Large intestine (tissue), 3 donors: ENCODE measurements at regions not wholly inside any gene's neighbourhood (a gene's known extent, or its start where the extent isn't known, plus 50 kb on each side); places are given as distances from the start of the nearest gene placed in this dataset.

ENCODE experiments used
- DNase-seq, 2 donors: peaks; one replicate each; pipeline versions ENCODE4 v3.0.0 to v3.0.0-alpha.2; 2013
- H3K27ac ChIP-seq: one replicate; pipeline ENCODE4 v1.5.1; 2013; ENCODE audit warnings: low read length
- H3K27me3 ChIP-seq: 2 replicates; pipeline ENCODE4 v1.6.1; 2013; ENCODE audit warnings: low read length; ENCODE audit not compliant: control insufficient read depth, insufficient read depth
- H3K36me3 ChIP-seq: 2 replicates; pipeline ENCODE4 v1.6.1; 2013; ENCODE audit warnings: low read length; ENCODE audit not compliant: control insufficient read depth, insufficient read depth
- H3K4me1 ChIP-seq: one replicate; pipeline ENCODE4 v1.6.1; 2013; ENCODE audit warnings: low read length; ENCODE audit not compliant: control insufficient read depth, insufficient read depth
- H3K4me3 ChIP-seq: one replicate; pipeline ENCODE4 v1.5.1; 2013; ENCODE audit warnings: low read length
- H3K9me3 ChIP-seq: one replicate; pipeline ENCODE4 v1.6.1; 2013; ENCODE audit warnings: mild to moderate bottlenecking, low read depth, low read length, moderate library complexity; ENCODE audit not compliant: control insufficient read depth
- WGBS: methylation state at CpG from one replicate; pipeline ENCODE4 v1.1.5; 2013; ENCODE audit warnings: low lambda C conversion rate; ENCODE audit not compliant: insufficient coverage; 5-methylcytosine and 5-hydroxymethylcytosine counted together

DNA sequence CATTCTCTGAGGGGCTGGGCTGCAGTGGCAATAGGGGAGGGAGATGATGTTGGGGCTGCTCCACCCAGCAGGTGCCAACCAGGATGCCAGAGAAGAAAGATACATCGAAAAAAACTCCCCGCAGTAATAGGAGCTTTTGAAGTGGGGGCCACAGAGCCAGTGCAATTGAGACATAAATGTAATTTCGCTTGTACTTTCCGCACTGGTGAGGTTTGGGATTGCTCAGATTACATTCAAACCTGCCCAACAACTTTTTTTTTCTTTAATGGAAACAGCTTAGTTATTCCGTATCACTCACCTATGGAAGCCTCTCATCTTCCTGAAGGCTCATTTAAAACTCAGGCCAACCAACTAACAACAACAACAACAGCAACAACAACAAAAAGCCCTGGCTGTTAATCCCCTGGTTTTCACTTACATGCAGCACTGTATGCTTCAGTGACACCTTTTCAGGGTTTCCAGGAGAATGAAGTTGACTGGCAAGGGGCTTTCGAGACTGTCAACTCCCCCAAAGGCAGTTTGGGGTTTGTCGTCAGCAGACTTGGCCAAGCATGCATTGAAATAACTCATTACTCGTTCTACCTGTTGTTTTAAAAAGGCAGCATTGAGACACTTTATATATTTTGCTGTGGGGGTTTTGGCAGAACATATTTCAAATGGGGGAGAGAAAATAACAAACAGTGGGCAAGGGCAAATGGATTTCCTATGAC lies 163.8 kb downstream of the EBLN2 start:
- WGBS: 73% methylated on average over 2 of the region's 8 CpGs
- H3K9me3 ChIP-seq: no peaks in the 10 kb centered on the region
- H3K27me3 ChIP-seq: peaks cover 2% of the 10 kb centered on the region
- no peaks in the 10 kb centered on the region for H3K36me3 ChIP-seq
- DNase-seq: no peak
- H3K4me3 ChIP-seq: no peak overlapping the region
- H3K27ac ChIP-seq: no peak overlapping the region
- no peaks in the 10 kb centered on the region for H3K4me1 ChIP-seq

DNA sequence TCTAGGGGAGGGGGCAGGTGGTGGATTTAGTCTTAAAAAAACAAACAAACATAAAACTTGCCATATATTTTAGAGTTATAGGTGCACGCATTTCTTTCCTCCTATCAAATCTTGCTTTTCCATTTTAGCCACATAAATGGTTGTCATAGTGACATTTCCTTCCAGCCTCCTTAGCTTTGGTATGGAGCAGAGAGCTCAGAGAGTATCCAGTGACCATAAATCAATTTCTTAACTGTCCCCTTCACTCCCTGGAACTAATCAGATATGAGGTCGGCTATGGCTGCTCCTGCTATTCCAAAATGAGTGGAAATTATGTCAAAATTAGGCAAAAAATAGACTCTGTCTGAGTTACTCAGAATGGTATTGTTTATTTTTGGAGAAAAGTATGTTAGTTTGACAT lies 164.5 kb downstream of the EBLN2 start:
- Histone ChIP-seq H3K4me3 (no peak overlapping the region), H3K4me1 (no peaks in the 10 kb centered on the region), H3K9me3 (no peaks in the 10 kb centered on the region), H3K27ac (no peak overlapping the region), H3K36me3 (no peaks in the 10 kb centered on the region), H3K27me3 (peaks cover 2% of the 10 kb centered on the region)
- DNase-seq: no peak
- 33% methylated on average over 1 of the region's 2 CpGs for WGBS

DNA sequence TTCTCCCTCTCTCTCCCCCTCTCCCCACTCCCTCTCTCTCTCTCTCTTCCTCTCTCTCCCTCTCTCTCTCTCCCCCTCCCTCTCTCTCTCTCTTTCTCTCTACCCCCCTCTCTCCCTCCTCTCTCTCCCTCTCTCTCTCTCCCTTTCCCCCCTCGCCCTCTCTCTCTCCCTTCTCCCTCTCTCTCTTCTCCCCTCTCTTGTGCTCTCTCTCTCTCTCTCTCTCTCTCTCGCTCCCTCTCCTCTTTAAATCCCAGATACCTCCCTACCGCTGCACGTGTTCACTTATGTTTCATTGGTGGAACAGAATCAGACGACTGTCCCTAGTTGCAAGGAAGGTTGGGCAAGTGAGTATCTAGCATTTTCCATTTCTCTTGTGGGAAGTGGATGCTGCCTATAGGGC lies 166.5 kb downstream of the EBLN2 start:
- WGBS: 73% methylated on average over 2 of the region's 5 CpGs

DNA sequence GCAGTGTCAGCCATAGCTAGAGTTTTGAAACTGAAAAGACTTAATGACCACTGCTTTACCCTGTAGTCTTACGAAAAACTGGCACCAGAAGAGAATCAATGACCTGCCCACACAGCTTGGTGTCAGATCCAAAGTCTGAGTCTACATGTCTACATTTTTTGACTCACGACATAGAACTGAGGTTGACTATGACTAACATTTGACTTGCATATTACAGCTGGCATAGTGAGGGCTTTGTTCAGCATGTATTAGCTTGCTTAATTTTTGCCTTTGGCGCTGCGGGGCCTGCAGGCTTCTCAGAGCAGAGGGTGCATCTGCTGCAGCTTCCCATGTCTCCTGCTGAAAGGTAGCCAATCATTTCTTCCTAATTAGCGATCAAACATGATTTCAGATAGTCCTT lies 167.0 kb downstream of the EBLN2 start:
- WGBS: no CpG with 5 or more reads among the region's 5 CpGs
- no peaks in the 10 kb centered on the region for H3K9me3 ChIP-seq
- no peak overlapping the region for H3K4me3 ChIP-seq
- H3K27me3 ChIP-seq: peaks cover 2% of the 10 kb centered on the region
- H3K27ac ChIP-seq: no peak overlapping the region
- no peak for DNase-seq
- H3K36me3 ChIP-seq: no peaks in the 10 kb centered on the region
- no peaks in the 10 kb centered on the region for H3K4me1 ChIP-seq

More for the DNA sequence above, 166.5 kb downstream of the EBLN2 start:
- H3K4me1 ChIP-seq: no peaks in the 10 kb centered on the region
- no peak overlapping the region for H3K4me3 ChIP-seq
- H3K36me3 ChIP-seq: no peaks in the 10 kb centered on the region
- no peaks in the 10 kb centered on the region for H3K9me3 ChIP-seq
- no peak for DNase-seq
- H3K27ac ChIP-seq: no peak overlapping the region
- H3K27me3 ChIP-seq: peaks cover 2% of the 10 kb centered on the region

DNA sequence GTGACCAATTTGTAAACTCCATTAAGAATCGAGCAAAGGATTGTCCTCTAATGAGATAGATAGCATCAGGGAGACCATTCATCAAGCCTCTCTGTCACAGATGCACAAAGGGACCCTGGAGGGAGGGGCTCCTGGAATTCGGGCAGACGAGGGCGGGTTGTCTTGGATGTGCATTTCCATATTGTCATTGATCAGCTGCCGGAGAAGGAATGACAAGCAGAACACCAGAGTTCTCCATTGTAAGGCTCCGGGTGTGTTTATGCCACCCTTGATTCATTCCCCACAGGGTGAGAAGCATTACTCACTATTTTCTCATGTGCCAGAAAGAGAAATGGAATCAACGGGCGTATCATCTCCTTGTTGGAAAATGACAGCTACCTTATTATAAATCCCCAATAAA lies 167.5 kb downstream of the EBLN2 start:
- H3K27ac ChIP-seq: no peak overlapping the region
- H3K9me3 ChIP-seq: no peaks in the 10 kb centered on the region
- peaks cover 2% of the 10 kb centered on the region for H3K27me3 ChIP-seq
- H3K4me3 ChIP-seq: no peak overlapping the region
- no peaks in the 10 kb centered on the region for H3K36me3 ChIP-seq
- no peak for DNase-seq
- H3K4me1 ChIP-seq: no peaks in the 10 kb centered on the region
- WGBS: no CpG with 5 or more reads among the region's 8 CpGs

DNA sequence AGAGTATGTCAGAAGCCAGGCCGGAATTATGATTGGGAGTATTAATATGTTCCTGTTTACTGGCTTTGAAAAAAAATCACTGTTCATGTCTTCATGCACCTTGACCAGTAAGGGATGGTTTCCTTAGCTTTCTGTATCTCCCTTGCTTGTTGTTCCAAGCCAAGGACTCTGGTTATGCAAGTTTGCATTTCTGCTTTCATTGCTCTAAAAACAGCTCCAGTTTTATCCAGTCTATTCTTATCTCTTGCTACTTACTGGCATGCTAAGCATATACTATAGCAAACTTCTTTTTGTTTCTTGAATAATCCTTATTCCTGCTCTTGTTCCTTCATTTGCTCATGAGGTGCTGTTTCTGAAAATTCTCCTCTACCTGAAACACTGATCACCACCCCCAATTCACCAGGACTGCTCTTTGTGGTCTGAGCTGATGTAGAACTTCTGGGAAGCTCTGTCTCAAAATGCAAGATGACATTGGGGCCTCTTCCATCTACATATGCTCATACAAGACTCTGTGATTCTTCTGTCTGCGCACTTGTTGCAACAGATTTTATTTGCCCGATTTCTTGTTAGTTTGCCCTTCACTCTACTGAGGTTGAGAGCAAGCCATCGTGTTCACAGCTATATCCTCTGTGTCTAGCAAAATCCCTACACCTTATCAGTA lies 173.0 kb downstream of the EBLN2 start:
- no peak overlapping the region for H3K4me3 ChIP-seq
- DNase-seq: no peak
- H3K36me3 ChIP-seq: no peaks in the 10 kb centered on the region
- H3K27me3 ChIP-seq: no peaks in the 10 kb centered on the region
- WGBS: no CpG with 5 or more reads among the region's 4 CpGs
- no peak overlapping the region for H3K27ac ChIP-seq
- no peaks in the 10 kb centered on the region for H3K4me1 ChIP-seq
- no peaks in the 10 kb centered on the region for H3K9me3 ChIP-seq

DNA sequence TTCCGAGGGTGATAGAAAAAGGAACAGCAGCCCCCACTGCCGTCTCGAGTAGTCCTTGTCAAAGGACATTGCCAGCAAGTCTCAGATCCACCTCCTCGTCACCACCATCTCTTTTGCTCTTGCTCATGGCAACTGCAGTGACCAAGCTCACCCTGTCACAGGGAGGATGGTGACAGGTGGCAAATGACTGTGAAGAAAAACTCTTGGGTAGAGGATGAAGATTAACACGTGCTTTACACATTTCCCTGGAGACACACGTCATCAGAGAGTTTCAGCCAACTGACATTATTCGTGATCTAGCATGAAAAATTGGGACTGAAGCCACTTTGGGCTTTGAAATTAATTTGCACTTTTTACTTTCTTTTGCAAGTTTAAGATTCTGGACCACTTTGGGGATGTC lies 174.3 kb downstream of the EBLN2 start:
- no peak for DNase-seq
- H3K27me3 ChIP-seq: no peaks in the 10 kb centered on the region
- no peaks in the 10 kb centered on the region for H3K9me3 ChIP-seq
- H3K27ac ChIP-seq: no peak overlapping the region
- H3K4me1 ChIP-seq: no peaks in the 10 kb centered on the region
- 82% methylated on average over 3 of the region's 7 CpGs for whole genome bisulfite sequencing
- no peaks in the 10 kb centered on the region for H3K36me3 ChIP-seq
- H3K4me3 ChIP-seq: no peak overlapping the region

DNA sequence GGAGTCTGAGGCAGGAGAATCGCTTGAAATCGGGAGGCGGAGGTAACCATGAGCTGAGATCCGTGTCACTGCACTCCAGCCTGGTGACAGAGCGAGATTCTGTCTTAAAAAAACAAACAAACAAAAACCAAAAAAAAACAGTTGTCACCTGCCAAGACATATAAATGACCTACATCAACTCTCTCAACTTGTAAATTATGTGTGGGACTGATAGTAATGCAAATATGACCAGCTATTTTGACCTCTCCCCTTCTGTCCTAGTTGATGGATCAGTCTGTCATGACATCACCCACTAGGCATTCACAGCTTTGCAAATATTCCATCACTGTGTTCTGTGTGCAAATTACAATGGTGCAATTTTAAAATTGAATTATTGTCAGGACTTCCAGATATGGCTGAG lies 175.4 kb downstream of the EBLN2 start:
- Histone ChIP-seq H3K27me3 (no peaks in the 10 kb centered on the region), H3K9me3 (no peaks in the 10 kb centered on the region), H3K4me1 (no peaks in the 10 kb centered on the region), H3K36me3 (no peaks in the 10 kb centered on the region), H3K27ac (no peak overlapping the region), H3K4me3 (no peak overlapping the region)
- no peak for DNase-seq
- 100% methylated on average over 1 of the region's 5 CpGs for WGBS

DNA sequence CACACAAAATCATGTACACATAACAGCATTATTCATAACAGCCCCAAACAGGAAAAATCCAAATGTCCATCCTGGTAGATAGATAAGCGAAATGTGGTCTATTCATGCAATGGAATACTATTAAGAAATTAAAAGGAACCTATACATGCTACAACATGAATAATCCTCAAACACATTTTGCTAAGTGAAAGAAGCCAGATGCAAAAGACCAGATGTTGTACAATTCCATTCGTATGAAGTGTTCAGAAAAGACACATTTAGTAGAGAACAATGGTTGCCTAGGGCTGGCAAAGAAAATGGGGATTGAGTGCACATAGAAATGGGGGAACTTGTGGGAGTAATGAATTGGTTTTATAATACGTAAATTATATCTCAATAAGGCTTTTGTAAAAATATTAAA lies 182.3 kb downstream of the EBLN2 start:
- 93% methylated on average over 1 of the region's 3 CpGs for WGBS
- H3K4me1 ChIP-seq: no peaks in the 10 kb centered on the region
- H3K36me3 ChIP-seq: no peaks in the 10 kb centered on the region
- no peak overlapping the region for H3K27ac ChIP-seq
- H3K9me3 ChIP-seq: no peaks in the 10 kb centered on the region
- no peak overlapping the region for H3K4me3 ChIP-seq
- DNase-seq: no peak
- H3K27me3 ChIP-seq: no peaks in the 10 kb centered on the region

DNA sequence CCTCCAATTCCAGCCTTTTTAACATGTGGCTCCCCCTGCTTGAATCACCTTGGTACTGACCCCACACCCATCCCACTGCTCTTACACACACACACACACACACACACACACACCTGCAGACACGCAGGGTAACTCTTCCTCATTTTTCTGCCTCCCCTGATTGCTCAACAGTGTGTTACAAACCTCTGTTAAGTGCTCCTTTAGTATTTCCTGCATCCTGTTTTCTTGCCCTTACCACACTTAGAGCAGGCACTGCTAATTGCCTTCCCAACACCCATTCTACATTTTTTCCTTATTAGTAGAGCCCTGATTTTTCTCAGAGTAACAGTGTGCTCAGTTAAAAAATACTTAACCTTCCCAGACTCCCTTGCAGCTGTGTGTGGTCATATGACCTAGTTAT lies 184.0 kb downstream of the EBLN2 start:
- no peaks in the 10 kb centered on the region for H3K36me3 ChIP-seq
- no peaks in the 10 kb centered on the region for H3K27me3 ChIP-seq
- H3K27ac ChIP-seq: no peak overlapping the region
- DNase-seq: no peak
- WGBS: no CpG with 5 or more reads among the region's 1 CpG
- H3K4me1 ChIP-seq: no peaks in the 10 kb centered on the region
- H3K4me3 ChIP-seq: no peak overlapping the region
- no peaks in the 10 kb centered on the region for H3K9me3 ChIP-seq

DNA sequence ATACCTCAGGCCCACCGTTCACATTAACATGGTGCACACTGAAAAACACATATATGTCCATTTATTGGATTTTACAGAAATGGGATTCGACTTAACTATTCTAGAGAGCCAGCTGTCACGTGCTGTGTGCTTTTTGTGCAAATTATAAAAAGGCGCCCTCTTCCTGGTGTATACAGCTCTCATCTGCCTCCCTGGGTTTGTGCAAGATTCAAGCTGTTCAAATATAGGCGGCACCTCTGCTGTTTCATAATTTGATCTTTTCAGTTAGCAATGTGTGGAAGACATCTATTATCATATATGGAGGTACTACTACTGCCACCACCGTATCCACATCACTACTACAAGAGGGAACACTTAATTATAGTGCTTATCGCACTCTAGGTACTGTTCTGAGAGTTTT lies 187.6 kb downstream of the EBLN2 start:
- Histone ChIP-seq H3K27me3 (no peaks in the 10 kb centered on the region), H3K4me1 (no peaks in the 10 kb centered on the region), H3K27ac (no peak overlapping the region), H3K9me3 (no peaks in the 10 kb centered on the region), H3K4me3 (no peak overlapping the region), H3K36me3 (no peaks in the 10 kb centered on the region)
- DNase-seq: no peak
- WGBS: no CpG with 5 or more reads among the region's 7 CpGs
